OCI-M1 (cell line): ENCODE measurements at regions not wholly inside any gene's neighbourhood (a gene's known extent, or its start where the extent isn't known, plus 50 kb on each side); places are given as distances from the start of the nearest gene placed in this dataset.
"Not testable (repeated sequence)": the region's sequence is repeated elsewhere in the genome, so short reads cannot be mapped to it uniquely, and the experiment has no call there.

Experiments
- DNase-seq: peaks from one replicate; lab custom pipeline; 2025; lab: John Stamatoyannopoulos, UW

DNA sequence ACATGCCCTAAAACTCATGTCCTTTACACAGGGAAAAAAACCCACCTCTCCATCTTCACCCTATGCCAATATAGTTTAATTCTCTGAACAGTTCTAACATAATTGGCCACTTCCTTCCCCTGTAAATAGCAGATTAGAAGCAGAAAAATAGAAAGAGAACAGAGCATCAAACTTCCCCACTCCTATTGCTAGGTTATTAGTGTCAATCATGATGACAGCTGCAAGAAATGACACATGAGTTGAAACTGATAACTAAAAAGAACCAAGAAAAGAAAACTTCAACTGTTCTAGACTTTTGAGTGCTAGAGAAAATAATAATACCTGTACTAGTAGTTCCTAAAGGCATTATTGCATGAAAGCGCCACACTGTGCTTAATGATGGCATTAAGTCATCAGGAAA lies 284.5 kb upstream of the TRPC5 start:
- DNase-seq = no peak

- DNase-seq = no peak
Measured at GRCh38 chrX:112359906-112360305, 277.3 kb upstream of the TRPC5 start.

DNA sequence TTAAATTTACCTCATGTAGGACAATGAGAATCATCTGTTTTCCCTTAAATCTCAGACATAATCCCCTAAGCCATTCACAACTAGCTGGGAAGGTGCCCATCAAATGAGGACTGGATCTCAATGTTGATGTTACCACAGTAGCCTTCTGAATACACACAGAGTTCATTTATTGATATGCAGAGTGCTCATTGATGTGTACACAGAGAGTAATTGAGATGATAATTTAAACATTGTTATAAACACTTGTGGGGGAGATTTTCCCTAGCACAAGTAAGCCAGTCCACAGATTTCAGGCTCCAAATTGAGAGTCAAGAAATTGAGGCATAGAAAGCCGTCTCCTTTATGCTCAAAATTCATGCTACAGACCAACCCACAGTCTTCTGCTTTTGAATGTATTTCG lies 273.4 kb upstream of the TRPC5 start:
- DNase-seq = no peak

GRCh38 chrX:112341598-112341997 lies 259.0 kb upstream of the TRPC5 start:
- no peak for DNase-seq

DNA sequence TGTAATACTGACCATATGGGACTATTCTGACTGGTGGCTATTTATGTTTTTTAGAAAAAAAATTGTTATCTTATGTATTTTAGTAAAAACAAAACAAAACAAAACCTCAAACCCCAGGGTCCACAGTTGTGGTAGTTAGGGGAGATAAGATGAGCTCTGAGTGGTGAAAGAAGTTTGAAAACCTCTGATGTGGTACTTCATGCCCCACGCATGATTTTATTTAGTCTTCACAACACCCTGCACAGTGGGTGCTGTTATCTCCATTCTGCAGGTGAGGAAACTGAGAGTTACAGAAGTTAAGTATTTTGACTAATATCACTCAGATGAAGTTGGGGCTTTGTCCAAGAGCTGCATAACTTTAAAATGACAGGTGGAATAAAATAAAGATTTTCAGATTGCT lies 230.6 kb upstream of the TRPC5 start:
- DNase-seq = peak; percentile 43

DNA sequence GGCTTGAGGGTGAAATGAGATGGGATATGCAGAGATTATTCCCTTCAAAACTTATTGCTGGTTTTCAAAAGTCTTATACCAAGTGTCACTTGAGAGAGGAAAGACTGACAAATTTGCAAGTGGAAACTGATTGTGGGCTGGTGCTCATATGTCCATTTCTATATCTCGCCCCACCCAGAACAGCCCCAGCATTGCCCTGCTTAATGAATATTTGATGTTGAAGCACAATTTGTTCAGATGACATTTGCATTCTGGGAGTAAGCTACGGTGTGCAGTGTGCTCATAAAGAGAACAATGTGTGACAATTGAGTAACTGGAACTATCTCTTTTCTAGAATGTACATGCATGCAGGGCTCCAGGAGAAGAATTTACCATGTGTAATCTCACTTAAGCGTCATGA lies 223.5 kb upstream of the TRPC5 start:
- no peak for DNase-seq

DNA sequence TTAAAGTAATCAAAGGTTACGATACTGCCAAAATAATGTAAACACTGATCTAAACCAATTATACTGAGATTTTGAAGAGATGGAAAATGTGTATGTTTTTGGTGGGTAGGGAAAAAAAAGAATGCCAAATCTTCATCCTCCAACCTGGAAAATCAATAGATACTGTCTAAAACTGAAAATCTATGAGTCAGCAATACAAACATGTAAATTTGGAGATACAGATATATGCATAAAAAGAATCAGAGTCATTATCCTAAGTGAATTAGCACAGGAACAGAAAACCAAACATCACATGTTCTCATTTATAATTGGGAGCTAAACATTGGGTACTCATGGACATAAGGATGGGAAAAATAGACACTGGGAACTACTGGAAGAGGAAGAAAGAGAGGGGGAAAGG lies 197.4 kb upstream of the TRPC5 start:
- no peak for DNase-seq

- DNase-seq = peak; percentile 3
Measured at GRCh38 chrX:112270991-112271390, 188.4 kb upstream of the TRPC5 start.

DNA sequence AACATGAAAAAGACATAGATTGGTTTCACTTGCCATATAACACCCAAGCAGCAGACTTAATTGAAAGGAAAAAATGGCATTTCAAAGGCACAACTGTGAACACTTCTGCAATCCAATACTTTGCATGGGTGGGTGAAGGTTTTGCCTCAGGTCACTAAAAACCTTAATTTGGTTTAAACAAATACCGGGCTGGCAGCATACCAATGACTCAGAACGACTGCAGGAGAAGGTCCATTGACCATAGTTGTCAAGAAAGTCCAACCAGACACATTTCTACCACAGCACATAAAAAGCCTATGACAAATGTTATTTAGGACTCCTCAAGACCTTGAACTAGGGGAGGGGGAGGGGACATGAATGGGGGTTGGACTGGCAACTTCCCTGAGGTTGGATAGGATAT lies 183.6 kb upstream of the TRPC5 start:
- no peak for DNase-seq

- peak; percentile 42 for DNase-seq
Measured at GRCh38 chrX:112259375-112259774, 176.8 kb upstream of the TRPC5 start.

DNA sequence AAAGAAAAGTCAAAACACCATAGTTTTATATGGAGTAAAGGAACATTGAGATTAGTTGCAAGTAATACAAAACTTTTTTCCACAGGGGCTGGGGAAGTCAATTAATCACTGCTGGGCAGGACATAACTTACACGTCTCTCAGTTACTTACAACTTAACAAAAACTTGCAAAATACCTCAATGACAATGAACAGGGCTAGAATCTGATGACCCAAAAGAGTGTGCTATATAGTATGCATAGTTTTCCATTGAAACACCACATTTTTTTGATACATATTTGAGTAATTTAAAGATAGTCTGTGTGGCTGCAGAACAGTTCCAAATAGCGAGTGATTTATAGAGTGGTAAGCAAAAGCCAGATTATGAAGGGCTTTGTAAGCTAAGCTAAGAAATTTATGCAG lies 172.3 kb upstream of the TRPC5 start:
- DNase-seq = no peak

DNA sequence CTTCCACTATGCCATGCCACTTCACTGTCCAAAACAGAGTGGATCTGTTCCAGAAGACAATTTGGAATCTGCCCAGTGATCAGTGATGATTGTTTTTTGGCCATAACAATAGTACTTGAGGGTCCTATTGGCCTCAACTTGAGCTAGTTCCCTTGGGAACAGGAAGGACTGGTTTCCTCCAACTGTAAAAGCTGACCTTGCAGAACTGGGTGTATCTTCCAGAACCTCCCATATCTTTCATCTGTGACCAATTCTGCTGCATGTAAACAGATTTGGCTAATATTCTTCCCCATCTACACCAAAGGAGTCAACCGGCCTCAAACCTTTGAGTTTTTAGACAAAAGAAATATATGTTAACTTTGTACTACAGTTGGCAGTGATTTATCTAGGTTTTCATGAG lies 165.1 kb upstream of the TRPC5 start:
- DNase-seq = no peak

- no peak for DNase-seq
Measured at GRCh38 chrX:112235547-112235946, 153.0 kb upstream of the TRPC5 start.

GRCh38 chrX:112233164-112233563 lies 150.6 kb upstream of the TRPC5 start:
- no peak for DNase-seq

DNA sequence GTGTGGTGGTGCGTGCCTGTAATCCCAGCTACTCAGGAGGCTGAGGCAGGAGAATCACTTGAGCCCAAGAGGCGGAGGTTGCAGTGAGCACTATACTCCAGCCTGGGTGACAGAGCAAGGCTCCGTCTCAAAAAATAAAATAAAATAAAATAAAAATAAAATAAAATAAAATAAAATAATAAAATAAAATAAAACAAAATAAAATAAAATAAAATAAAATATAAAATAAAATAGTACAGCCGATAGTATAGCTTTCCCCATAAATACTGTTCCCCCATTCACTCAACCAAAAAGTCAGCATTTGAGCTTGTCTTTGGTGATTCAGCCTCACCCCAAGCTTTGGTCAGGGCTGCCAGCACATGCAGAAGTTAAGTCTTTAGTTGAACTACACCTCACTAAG lies 144.2 kb upstream of the TRPC5 start:
- DNase-seq = not testable (repeated sequence)

GRCh38 chrX:112223391-112223790 lies 140.8 kb upstream of the TRPC5 start:
- no peak for DNase-seq

DNA sequence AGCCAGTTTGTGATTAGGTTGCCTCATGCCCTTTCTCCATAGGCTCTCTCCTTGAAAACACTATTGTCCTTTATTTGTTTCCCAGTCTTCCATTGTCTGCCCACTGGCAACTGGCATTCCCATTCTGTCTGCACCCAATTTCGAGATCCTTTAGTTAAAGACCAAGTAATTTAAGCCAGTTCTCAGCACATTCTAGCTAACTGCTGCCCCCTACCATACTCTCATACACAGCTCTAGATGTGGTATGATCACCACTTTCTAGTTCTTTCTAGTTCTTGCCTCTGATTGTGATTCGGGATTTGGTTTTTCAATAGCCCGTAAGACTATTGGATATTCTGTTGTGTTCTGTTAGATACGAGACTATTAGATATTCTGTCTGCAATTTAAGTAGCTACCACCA lies 135.8 kb upstream of the TRPC5 start:
- DNase-seq = no peak

GRCh38 chrX:112211459-112211858 lies 128.9 kb upstream of the TRPC5 start:
- DNase-seq = peak; percentile 77

DNA sequence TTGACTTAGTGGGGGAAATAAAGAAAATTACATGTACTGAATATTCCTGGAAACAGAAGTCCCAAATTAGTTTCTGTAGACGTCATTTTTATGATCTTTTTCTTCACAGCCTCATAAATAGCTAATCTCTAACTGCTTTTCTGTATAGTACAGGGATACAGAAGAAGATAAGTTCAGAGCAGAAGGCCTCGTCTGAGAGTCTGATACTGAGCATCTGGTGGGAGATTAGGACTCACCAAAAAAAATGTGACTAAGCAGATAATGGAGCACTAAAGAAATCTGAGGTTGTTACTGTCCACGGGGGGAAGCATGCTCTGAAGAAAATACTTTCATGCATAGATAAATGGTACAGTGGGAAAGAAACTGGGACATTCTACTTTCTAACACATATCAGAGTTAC lies 115.3 kb upstream of the TRPC5 start:
- DNase-seq = peak; percentile 87

GRCh38 chrX:112190646-112191045 lies 108.1 kb upstream of the TRPC5 start:
- no peak for DNase-seq

- not testable (repeated sequence) for DNase-seq
Measured at GRCh38 chrX:112181361-112181760, 98.8 kb upstream of the TRPC5 start.

DNA sequence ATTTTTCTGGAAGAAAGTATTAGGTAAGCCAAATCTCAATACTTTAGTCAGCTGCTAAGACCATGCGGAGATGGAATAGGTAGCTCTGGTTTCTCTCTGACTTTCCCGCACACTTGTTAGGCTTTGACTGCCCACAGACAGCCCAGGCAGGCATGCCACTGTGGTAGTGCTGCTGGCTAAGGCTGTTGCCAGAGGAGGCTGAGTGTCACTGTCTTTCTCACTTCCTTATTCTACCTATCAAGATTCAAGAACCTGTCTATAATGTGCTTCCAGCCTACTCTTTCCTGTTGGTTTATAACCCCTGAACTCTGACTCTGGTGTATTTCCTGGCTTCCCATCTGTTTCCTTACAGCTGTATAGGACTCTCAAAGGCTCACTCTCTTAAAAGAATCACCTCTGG lies 81.8 kb upstream of the TRPC5 start:
- no peak for DNase-seq

DNA sequence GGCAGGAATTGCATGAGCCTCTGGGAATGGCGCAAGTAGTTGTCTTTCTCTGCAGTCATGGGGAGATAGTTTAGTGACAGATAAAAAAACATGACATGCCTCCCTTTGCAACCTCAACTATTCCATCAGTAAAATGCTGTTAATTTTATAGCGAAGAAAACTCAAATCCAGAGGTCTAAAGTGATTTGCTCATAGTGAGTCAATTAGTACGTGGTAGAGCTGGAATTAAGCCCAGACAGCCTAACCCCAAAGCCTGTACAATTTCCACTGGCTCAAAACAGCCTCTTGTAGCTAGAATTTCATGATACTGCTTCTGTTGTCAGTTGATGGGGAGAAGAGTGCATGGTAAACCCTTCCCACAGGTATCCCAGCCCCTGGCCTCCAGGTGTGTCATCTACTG lies 81.3 kb upstream of the TRPC5 start:
- no peak for DNase-seq

DNA sequence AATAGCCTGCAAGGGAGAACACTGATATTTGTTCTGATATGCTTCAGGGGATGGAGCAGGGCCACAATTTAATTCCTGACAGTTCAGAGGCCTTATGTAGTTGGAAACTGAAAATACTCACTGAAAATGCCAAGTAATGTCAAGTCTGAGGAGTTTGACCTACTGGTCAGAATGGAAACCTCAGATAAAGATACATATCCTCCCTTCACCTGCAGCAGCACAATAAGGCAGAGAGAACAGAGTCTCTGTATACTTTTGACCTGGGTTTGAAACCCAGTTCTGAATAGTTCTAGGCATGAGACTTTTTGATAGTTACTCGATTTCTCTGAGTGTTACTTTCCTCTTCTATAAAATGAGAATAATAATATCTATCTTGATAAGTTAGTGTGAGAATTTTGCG lies 65.8 kb upstream of the TRPC5 start:
- no peak for DNase-seq

GRCh38 chrX:112147206-112147605 lies 64.6 kb upstream of the TRPC5 start:
- DNase-seq = peak; percentile 42
